A549 (cell line): ENCODE measurements at regions not wholly inside any gene's neighbourhood (a gene's known extent, or its start where the extent isn't known, plus 50 kb on each side); places are given as distances from the start of the nearest gene placed in this dataset.

Experiments
- ATAC-seq, 2 experiments: fragments of 200-7000 bp in 1 of 2; fragments of >200 bp in 1 of 2; cut with Nextera tagmentation in 1 of 2; cut with Tn5 transposase in 1 of 2; 3 replicates each; pipeline versions ENCODE4 v1.8.0 to v1.9.1; 2018 to 2020; ENCODE audit warnings: mild to moderate bottlenecking in 1 of 2, moderate library complexity in 1 of 2
- CTCF ChIA-PET: fragments of 300-600 bp; sonication (Branson Sonifier 250); formaldehyde crosslinking; extraction: SDS; loops from one replicate; lab custom pipeline; 2021; ENCODE audit warnings: antibody characterized with exemption, inconsistent platforms; lab: Yijun Ruan, JAX
- POLR2A ChIA-PET: fragments of 350-600 bp; formaldehyde crosslinking; extraction: SDS; loops from one replicate; lab custom pipeline; 2021; ENCODE audit warnings: antibody characterized with exemption, inconsistent platforms; lab: Yijun Ruan, JAX
- DNase-seq, 2 experiments: peaks; one replicate each; pipeline versions ENCODE4 v3.0.0 to v3.0.0-alpha.2; 2011 to 2016; ENCODE audit warnings: low read depth in 1 of 2, low spot score in 1 of 2
- FAIRE-seq: peaks from 2 replicates; lab custom pipeline; 2011; peaks lifted over from hg19 to GRCh38; lab: Jason Lieb, UNC
- H3K27ac ChIP-seq, 2 experiments: fragments of >200 bp; sonication (Bioruptor Twin); formaldehyde crosslinking; 3 replicates each; pipeline ENCODE4 v1.5.1; 2016 to 2017
- H3K4me1 ChIP-seq: fragments of >200 bp; sonication (Bioruptor Twin); formaldehyde crosslinking; 3 replicates; pipeline ENCODE4 v1.6.1; 2016
- H3K4me2 ChIP-seq: fragments of >200 bp; sonication (Bioruptor Twin); formaldehyde crosslinking; 3 replicates; pipeline ENCODE4 v1.6.1; 2016
- H3K4me3 ChIP-seq: fragments of >200 bp; sonication (Bioruptor Twin); formaldehyde crosslinking; 3 replicates; pipeline ENCODE4 v1.5.1; 2016
- H3K9me3 ChIP-seq: fragments of >200 bp; sonication (Bioruptor Twin); formaldehyde crosslinking; 3 replicates; pipeline ENCODE4 v1.6.1; 2016
- CBX2 ChIP-seq: fragments of 200-600 bp; sonication (generic); IDR thresholded peaks from 2 replicates; pipeline ENCODE4 v1.6.1; 2016; ENCODE audit warnings: low read depth, mild to moderate bottlenecking, borderline replicate concordance
- CBX8 ChIP-seq: fragments of 200-600 bp; sonication (generic); IDR thresholded peaks from 2 replicates; pipeline ENCODE4 v1.6.1; 2016
- CEBPB ChIP-seq, 2 experiments: fragments of >200 bp in 1 of 2; sonication (Bioruptor Twin) in 1 of 2; formaldehyde crosslinking in 1 of 2; IDR thresholded peaks; 2 replicates each; pipeline ENCODE4 v1.6.1; 2012 to 2016
- CHD4 ChIP-seq: fragments of 200-600 bp; sonication (generic); IDR thresholded peaks from 2 replicates; pipeline ENCODE4 v1.6.1; 2016; ENCODE audit warnings: antibody characterized with exemption, mild to moderate bottlenecking, borderline replicate concordance
- EHMT2 ChIP-seq: fragments of 200-600 bp; sonication (generic); IDR thresholded peaks from 2 replicates; pipeline ENCODE4 v1.6.1; 2016; ENCODE audit warnings: antibody characterized with exemption, low read depth, mild to moderate bottlenecking, moderate library complexity
- ESRRA ChIP-seq: fragments of 150-350 bp; IDR thresholded peaks from 2 replicates; pipeline ENCODE4 v1.6.1; 2014; ENCODE audit warnings: mild to moderate bottlenecking, low read length, borderline replicate concordance
- FOXS1 ChIP-seq: fragments of 250-450 bp; sonication (Bioruptor Pico); IDR thresholded peaks from 2 replicates; pipeline ENCODE4 v1.5.0; 2020; ENCODE audit warnings: mild to moderate bottlenecking, moderate library complexity
- HDAC2 ChIP-seq: fragments of 200-600 bp; sonication (generic); IDR thresholded peaks from 2 replicates; pipeline ENCODE4 v1.6.1; 2016
- HOXA7 ChIP-seq: fragments of 250-450 bp; sonication (Bioruptor Pico); IDR thresholded peaks from 2 replicates; pipeline ENCODE4 v1.5.0; 2020; ENCODE audit warnings: mild to moderate bottlenecking, moderate library complexity
- HOXB13 ChIP-seq: fragments of 250-450 bp; sonication (Bioruptor Pico); IDR thresholded peaks from 2 replicates; pipeline ENCODE4 v1.5.0; 2020; ENCODE audit warnings: low read depth, mild to moderate bottlenecking, moderate library complexity
- JUNB ChIP-seq: fragments of >200 bp; sonication (Bioruptor Twin); formaldehyde crosslinking; IDR thresholded peaks from 2 replicates; pipeline ENCODE4 v1.6.1; 2016
- KDM5A ChIP-seq: fragments of 200-600 bp; sonication (generic); IDR thresholded peaks from 2 replicates; pipeline ENCODE4 v1.6.1; 2016; ENCODE audit warnings: antibody characterized with exemption, mild to moderate bottlenecking
- MAZ ChIP-seq: fragments of 150-350 bp; IDR thresholded peaks from 2 replicates; pipeline ENCODE4 v1.6.1; 2014; ENCODE audit warnings: antibody characterized with exemption, low read depth, low read length, borderline replicate concordance
- MYC ChIP-seq: IDR thresholded peaks from 2 replicates; pipeline ENCODE4 v1.6.1; 2012; ENCODE audit warnings: mild to moderate bottlenecking, inconsistent platforms, low read length, improper control_type of control experiment, borderline replicate concordance
- NFE2L2 ChIP-seq: fragments of 150-350 bp; conservative IDR thresholded peaks from 2 replicates; pipeline ENCODE4 v1.6.1; 2014; ENCODE audit warnings: low read length
- NR3C1 ChIP-seq: fragments of >200 bp; sonication (Bioruptor Twin); formaldehyde crosslinking; IDR thresholded peaks from 3 replicates; pipeline ENCODE4 v1.6.1; 2017
- PHF8 ChIP-seq: fragments of 200-600 bp; sonication (generic); IDR thresholded peaks from 2 replicates; pipeline ENCODE4 v1.6.1; 2016; ENCODE audit warnings: low read depth, mild to moderate bottlenecking, antibody characterized with exemption, moderate library complexity, borderline replicate concordance
- POLR2A ChIP-seq: IDR thresholded peaks from 2 replicates; pipeline ENCODE4 v1.6.1; 2012; ENCODE audit warnings: mild to moderate bottlenecking, low read length
- RAD21 ChIP-seq, 2 experiments: fragments of >200 bp in 1 of 2; sonication (Bioruptor Twin) in 1 of 2; formaldehyde crosslinking in 1 of 2; IDR thresholded peaks in 1 of 2; conservative IDR thresholded peaks in 1 of 2; 2 replicates in 1 of 2; 3 replicates in 1 of 2; pipeline ENCODE4 v1.6.1; 2012 to 2018; ENCODE audit warnings: inconsistent platforms in 1 of 2
- RCOR1 ChIP-seq: fragments of 150-350 bp; IDR thresholded peaks from 2 replicates; pipeline ENCODE4 v1.6.1; 2014; ENCODE audit warnings: antibody characterized with exemption, low read length, low read depth
- RFX5 ChIP-seq: fragments of 450-650 bp; IDR thresholded peaks from 2 replicates; pipeline ENCODE4 v1.7.1; 2014; ENCODE audit warnings: antibody characterized with exemption, mild to moderate bottlenecking, moderate library complexity
- RNF2 ChIP-seq: fragments of 200-600 bp; sonication (generic); IDR thresholded peaks from 2 replicates; pipeline ENCODE4 v1.6.1; 2016; ENCODE audit warnings: low read depth, mild to moderate bottlenecking, antibody characterized with exemption, moderate library complexity, borderline replicate concordance
- SMC3 ChIP-seq: fragments of >200 bp; sonication (Bioruptor Twin); formaldehyde crosslinking; IDR thresholded peaks from 3 replicates; pipeline ENCODE4 v1.6.1; 2018; ENCODE audit warnings: inconsistent platforms
- TFCP2L1 ChIP-seq: fragments of 250-450 bp; sonication (Bioruptor Pico); IDR thresholded peaks from 2 replicates; pipeline ENCODE4 v1.5.0; 2021; ENCODE audit warnings: mild to moderate bottlenecking
- TP53 ChIP-seq: fragments of 250-450 bp; sonication (Bioruptor Pico); IDR thresholded peaks from 2 replicates; pipeline ENCODE4 v1.5.0; 2021; ENCODE audit warnings: mild to moderate bottlenecking, moderate library complexity
- ZC3H11A ChIP-seq: fragments of 450-650 bp; IDR thresholded peaks from 2 replicates; pipeline ENCODE4 v1.6.1; 2014; ENCODE audit warnings: antibody characterized with exemption, mild to moderate bottlenecking
- ZFP36 ChIP-seq: fragments of 450-650 bp; IDR thresholded peaks from 2 replicates; pipeline ENCODE4 v1.6.1; 2014; ENCODE audit warnings: borderline replicate concordance; ENCODE audit not compliant: partially characterized antibody
- ZSCAN20 ChIP-seq: fragments of 250-450 bp; sonication (Bioruptor Pico); IDR thresholded peaks from 2 replicates; pipeline ENCODE4 v1.8.0; 2022; ENCODE audit warnings: mild to moderate bottlenecking, moderate library complexity
- WGBS: methylation state at CpG from one replicate; pipeline ENCODE4 v1.1.6; 2017; ENCODE audit errors: missing lambda C conversion rate; 5-methylcytosine and 5-hydroxymethylcytosine counted together
- TF ChIP-seq, protein P1 (sequence below): fragments of >200 bp; sonication (Bioruptor Twin); formaldehyde crosslinking; IDR thresholded peaks from 3 replicates; pipeline ENCODE4 v1.6.1; 2016
- TF ChIP-seq, protein P2 (sequence below): IDR thresholded peaks from 2 replicates; pipeline ENCODE4 v1.6.1; 2012; ENCODE audit warnings: low read depth, borderline replicate concordance
- TF ChIP-seq, protein P3 (sequence below): fragments of >200 bp; sonication (Bioruptor Twin); formaldehyde crosslinking; IDR thresholded peaks from 3 replicates; pipeline ENCODE4 v1.5.1; 2016
- TF ChIP-seq, protein P4 (sequence below): fragments of 200-600 bp; sonication (generic); IDR thresholded peaks from 2 replicates; pipeline ENCODE4 v1.6.1; 2016; ENCODE audit warnings: antibody characterized with exemption, mild to moderate bottlenecking, moderate library complexity
- TF ChIP-seq, protein P5 (sequence below): IDR thresholded peaks from 2 replicates; pipeline ENCODE4 v1.6.1; 2012

DNA sequence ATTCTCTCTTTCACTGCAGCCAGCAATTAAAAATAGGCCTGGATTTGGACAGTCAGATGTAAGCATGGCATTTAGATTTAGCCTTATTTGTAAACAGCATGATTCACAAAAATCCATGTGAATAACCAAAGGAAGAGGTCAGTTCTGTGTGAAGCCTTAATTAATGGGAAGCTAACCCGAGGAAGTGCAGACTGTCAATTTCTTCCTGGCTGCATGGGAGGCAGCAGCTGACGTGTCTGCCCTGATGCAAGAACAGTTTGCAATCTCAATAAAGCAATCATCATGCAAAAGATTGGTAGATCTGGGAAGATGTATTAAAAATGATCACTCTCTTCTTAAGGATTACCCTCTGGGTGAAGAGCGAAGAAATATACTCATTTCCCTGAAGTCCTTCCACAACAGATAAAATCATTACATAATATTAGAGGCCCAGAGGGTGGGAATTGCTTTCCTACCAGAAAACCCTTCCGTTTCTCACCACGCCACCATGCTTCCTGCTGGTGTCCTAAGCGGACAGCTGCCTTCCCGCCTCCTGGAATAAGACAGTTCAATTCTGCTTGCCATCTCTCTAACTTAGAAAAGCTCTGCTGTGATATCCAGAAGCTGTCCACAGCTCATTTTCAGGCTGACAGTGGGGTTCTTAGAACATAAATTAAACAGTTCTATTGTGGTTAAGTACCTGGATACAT, 526.7 kb upstream of the NRP1 start:
- Histone ChIP-seq H3K4me2 (no peak overlapping the region), H3K9me3 (no peaks in the 10 kb centered on the region), H3K4me3 (no peak overlapping the region)
- 92% methylated on average over 7 of the region's 7 CpGs for WGBS
- FAIRE-seq = no peak
- CTCF ChIA-PET = interaction anchor here (1.6 kb wide), 1 partner anchor 9 kb away, joined by 4 read pairs; no protein-coding TSS in a partner anchor
- POLR2A ChIA-PET = no interaction called here
- no peak for ATAC-seq
- DNase-seq = no peak
- TF ChIP-seq RNF2 (no peak), CHD4 (no peak), HDAC2 (no peak), FOXS1 (CRISPR knock-in tag) (no peak), RAD21 (conservative IDR thresholded peaks at IDR 0.05 in 1 of 2, IDR thresholded peaks at IDR 0.05 in 1 of 2) (no peak), MYC (no peak), TP53 (CRISPR knock-in tag) (no peak), RFX5 (no peak), ZC3H11A (no peak), HOXB13 (CRISPR knock-in tag) (no peak), ZFP36 (no peak), CBX8 (no peak), KDM5A (no peak), NFE2L2 (no peak), RCOR1 (no peak), PHF8 (no peak), POLR2A (no peak), CEBPB (IDR thresholded peaks at IDR 0.05) (no peak)
- TF ChIP-seq, protein P1, sequence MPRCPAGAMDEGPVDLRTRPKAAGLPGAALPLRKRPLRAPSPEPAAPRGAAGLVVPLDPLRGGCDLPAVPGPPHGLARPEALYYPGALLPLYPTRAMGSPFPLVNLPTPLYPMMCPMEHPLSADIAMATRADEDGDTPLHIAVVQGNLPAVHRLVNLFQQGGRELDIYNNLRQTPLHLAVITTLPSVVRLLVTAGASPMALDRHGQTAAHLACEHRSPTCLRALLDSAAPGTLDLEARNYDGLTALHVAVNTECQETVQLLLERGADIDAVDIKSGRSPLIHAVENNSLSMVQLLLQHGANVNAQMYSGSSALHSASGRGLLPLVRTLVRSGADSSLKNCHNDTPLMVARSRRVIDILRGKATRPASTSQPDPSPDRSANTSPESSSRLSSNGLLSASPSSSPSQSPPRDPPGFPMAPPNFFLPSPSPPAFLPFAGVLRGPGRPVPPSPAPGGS = no peak
- TF ChIP-seq, protein P2, sequence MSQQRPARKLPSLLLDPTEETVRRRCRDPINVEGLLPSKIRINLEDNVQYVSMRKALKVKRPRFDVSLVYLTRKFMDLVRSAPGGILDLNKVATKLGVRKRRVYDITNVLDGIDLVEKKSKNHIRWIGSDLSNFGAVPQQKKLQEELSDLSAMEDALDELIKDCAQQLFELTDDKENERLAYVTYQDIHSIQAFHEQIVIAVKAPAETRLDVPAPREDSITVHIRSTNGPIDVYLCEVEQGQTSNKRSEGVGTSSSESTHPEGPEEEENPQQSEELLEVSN = no peak
- TF ChIP-seq, all 56 proteins: peak for 0
- Histone ChIP-seq H3K4me1 (no peaks in the 10 kb centered on the region), H3K27ac (no peak overlapping the region)

DNA sequence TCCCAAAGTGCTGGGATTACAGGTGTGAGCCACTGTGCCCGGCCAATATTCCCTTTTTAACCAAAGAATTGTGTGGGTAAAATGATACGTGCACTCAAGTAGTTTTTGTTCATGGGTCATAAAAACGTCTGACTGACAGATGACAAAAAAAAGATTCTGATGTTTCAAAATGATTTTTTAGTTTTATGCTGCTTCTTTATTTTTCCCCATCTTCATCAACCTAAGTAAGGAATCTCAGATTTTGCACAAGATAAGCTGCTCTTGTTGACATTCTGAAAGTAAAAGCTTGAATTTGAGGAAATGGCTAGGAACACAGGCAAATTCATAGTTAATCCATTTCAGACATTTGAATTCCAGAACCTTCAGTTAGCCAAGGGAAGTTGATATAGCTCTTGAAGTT, 526.1 kb upstream of the NRP1 start:
- no peak for ATAC-seq
- POLR2A ChIA-PET = no interaction called here
- WGBS = 82% methylated on average over 3 of the region's 3 CpGs
- no peaks in the 10 kb centered on the region for H3K9me3 ChIP-seq
- FAIRE-seq = no peak
- TF ChIP-seq ZC3H11A = no peak
- TF ChIP-seq, protein P3, sequence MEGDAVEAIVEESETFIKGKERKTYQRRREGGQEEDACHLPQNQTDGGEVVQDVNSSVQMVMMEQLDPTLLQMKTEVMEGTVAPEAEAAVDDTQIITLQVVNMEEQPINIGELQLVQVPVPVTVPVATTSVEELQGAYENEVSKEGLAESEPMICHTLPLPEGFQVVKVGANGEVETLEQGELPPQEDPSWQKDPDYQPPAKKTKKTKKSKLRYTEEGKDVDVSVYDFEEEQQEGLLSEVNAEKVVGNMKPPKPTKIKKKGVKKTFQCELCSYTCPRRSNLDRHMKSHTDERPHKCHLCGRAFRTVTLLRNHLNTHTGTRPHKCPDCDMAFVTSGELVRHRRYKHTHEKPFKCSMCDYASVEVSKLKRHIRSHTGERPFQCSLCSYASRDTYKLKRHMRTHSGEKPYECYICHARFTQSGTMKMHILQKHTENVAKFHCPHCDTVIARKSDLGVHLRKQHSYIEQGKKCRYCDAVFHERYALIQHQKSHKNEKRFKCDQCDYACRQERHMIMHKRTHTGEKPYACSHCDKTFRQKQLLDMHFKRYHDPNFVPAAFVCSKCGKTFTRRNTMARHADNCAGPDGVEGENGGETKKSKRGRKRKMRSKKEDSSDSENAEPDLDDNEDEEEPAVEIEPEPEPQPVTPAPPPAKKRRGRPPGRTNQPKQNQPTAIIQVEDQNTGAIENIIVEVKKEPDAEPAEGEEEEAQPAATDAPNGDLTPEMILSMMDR = no peak
- no peak for TF ChIP-seq MAZ
- no peak for TF ChIP-seq ZSCAN20 (CRISPR knock-in tag)
- no peak for TF ChIP-seq RNF2
- no peak for TF ChIP-seq KDM5A
- TF ChIP-seq CHD4 = no peak
- TF ChIP-seq SMC3 = no peak
- TF ChIP-seq EHMT2 = no peak
- TF ChIP-seq JUNB = no peak
- no peak for TF ChIP-seq ESRRA
- no peak for TF ChIP-seq NR3C1
- TF ChIP-seq, protein P4, sequence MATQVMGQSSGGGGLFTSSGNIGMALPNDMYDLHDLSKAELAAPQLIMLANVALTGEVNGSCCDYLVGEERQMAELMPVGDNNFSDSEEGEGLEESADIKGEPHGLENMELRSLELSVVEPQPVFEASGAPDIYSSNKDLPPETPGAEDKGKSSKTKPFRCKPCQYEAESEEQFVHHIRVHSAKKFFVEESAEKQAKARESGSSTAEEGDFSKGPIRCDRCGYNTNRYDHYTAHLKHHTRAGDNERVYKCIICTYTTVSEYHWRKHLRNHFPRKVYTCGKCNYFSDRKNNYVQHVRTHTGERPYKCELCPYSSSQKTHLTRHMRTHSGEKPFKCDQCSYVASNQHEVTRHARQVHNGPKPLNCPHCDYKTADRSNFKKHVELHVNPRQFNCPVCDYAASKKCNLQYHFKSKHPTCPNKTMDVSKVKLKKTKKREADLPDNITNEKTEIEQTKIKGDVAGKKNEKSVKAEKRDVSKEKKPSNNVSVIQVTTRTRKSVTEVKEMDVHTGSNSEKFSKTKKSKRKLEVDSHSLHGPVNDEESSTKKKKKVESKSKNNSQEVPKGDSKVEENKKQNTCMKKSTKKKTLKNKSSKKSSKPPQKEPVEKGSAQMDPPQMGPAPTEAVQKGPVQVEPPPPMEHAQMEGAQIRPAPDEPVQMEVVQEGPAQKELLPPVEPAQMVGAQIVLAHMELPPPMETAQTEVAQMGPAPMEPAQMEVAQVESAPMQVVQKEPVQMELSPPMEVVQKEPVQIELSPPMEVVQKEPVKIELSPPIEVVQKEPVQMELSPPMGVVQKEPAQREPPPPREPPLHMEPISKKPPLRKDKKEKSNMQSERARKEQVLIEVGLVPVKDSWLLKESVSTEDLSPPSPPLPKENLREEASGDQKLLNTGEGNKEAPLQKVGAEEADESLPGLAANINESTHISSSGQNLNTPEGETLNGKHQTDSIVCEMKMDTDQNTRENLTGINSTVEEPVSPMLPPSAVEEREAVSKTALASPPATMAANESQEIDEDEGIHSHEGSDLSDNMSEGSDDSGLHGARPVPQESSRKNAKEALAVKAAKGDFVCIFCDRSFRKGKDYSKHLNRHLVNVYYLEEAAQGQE = no peak
- TF ChIP-seq ZFP36 = no peak
- TF ChIP-seq, protein P5, sequence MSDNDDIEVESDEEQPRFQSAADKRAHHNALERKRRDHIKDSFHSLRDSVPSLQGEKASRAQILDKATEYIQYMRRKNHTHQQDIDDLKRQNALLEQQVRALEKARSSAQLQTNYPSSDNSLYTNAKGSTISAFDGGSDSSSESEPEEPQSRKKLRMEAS = no peak
- TF ChIP-seq HOXA7 = no peak
- no peak for TF ChIP-seq CBX2
- TF ChIP-seq TFCP2L1 (CRISPR knock-in tag) = no peak
- H3K4me1 ChIP-seq = no peaks in the 10 kb centered on the region
- DNase-seq = no peak
- CTCF ChIA-PET = no interaction called here
- no peak overlapping the region for H3K27ac ChIP-seq
- H3K4me3 ChIP-seq = no peak overlapping the region
- no peak overlapping the region for H3K4me2 ChIP-seq
